GM21423 (cell line): ENCODE measurements at regions not wholly inside any gene's neighbourhood (a gene's known extent, or its start where the extent isn't known, plus 50 kb on each side); places are given as distances from the start of the nearest gene placed in this dataset.
"Not testable (repeated sequence)": the region's sequence is repeated elsewhere in the genome, so short reads cannot be mapped to it uniquely, and the experiment has no call there.

Experiments used
- ATAC-seq: cut with Tn5 transposase; IDR thresholded peaks from one replicate; pipeline ENCODE4 v1.9.1; 2021; ENCODE audit warnings: mild to moderate bottlenecking, moderate library complexity; ENCODE audit not compliant: unreplicated experiment

- ATAC-seq, result not testable (repeated sequence)
These were observed 219.7 kb downstream of the RTP5 start for GRCh38 chr2:242089213-242089549.

- not testable (repeated sequence) for ATAC-seq
These were observed 227.7 kb downstream of the RTP5 start for GRCh38 chr2:242097278-242097677.

GRCh38 chr2:242098034-242098433 is 228.5 kb downstream of the RTP5 start:
- ATAC-seq, result no peak

- peak; percentile 91 for ATAC-seq
These were observed 229.1 kb downstream of the RTP5 start for GRCh38 chr2:242098445-242099128.

GRCh38 chr2:242103093-242103492 is 233.6 kb downstream of the RTP5 start:
- ATAC-seq, result not testable (repeated sequence)

- ATAC-seq, result not testable (repeated sequence)
These were observed 234.8 kb downstream of the RTP5 start for GRCh38 chr2:242104202-242104956.

GRCh38 chr2:242107065-242107464 is 237.5 kb downstream of the RTP5 start:
- ATAC-seq, result not testable (repeated sequence)

GRCh38 chr2:242108797-242109500 is 239.4 kb downstream of the RTP5 start:
- not testable (repeated sequence) for ATAC-seq

- ATAC-seq, result not testable (repeated sequence)
These were observed 240.3 kb downstream of the RTP5 start for GRCh38 chr2:242109819-242110218.

- not testable (repeated sequence) for ATAC-seq
These were observed 242.4 kb downstream of the RTP5 start for GRCh38 chr2:242111954-242112353.

- not testable (repeated sequence) for ATAC-seq
These were observed 244.0 kb downstream of the RTP5 start for GRCh38 chr2:242113492-242113891.

GRCh38 chr2:242116676-242117075 is 247.1 kb downstream of the RTP5 start:
- not testable (repeated sequence) for ATAC-seq

GRCh38 chr2:242117305-242117704 is 247.8 kb downstream of the RTP5 start:
- not testable (repeated sequence) for ATAC-seq

- not testable (repeated sequence) for ATAC-seq
These were observed 250.2 kb downstream of the RTP5 start for GRCh38 chr2:242119682-242120081.

- ATAC-seq, result not testable (repeated sequence)
These were observed 261.2 kb downstream of the RTP5 start for GRCh38 chr2:242130682-242131081.

- ATAC-seq, result not testable (repeated sequence)
These were observed 290.4 kb downstream of the RTP5 start for GRCh38 chr2:242159921-242160320.

- ATAC-seq, result not testable (repeated sequence)
These were observed 295.6 kb downstream of the RTP5 start for GRCh38 chr2:242165115-242165514.

GRCh38 chr2:242171290-242171689 is 301.8 kb downstream of the RTP5 start:
- not testable (repeated sequence) for ATAC-seq
